ENCODE measurements at regions not wholly inside any gene's neighbourhood (a gene's known extent, or its start where the extent isn't known, plus 50 kb on each side); places are given as distances from the start of the nearest gene placed in this dataset.
"Not testable (repeated sequence)": the region's sequence is repeated elsewhere in the genome, so short reads cannot be mapped to it uniquely, and the experiment has no call there.

GRCh38 chr10:28892818-28893547 lies 215.7 kb downstream of the BAMBI start:
- intact Hi-C loops (cut with micrococcal nuclease): no loop called here

GRCh38 chr10:28894146-28894545 lies 216.8 kb downstream of the BAMBI start:
- intact Hi-C loops (cut with micrococcal nuclease): no loop called here

- intact Hi-C loops (cut with micrococcal nuclease): not testable (repeated sequence)
Measured at GRCh38 chr10:28895671-28896070, 218.3 kb downstream of the BAMBI start.

- intact Hi-C loops (cut with micrococcal nuclease): not testable (repeated sequence)
Measured at GRCh38 chr10:28896791-28897409, 219.6 kb downstream of the BAMBI start.

GRCh38 chr10:28897617-28898464 lies 220.5 kb downstream of the BAMBI start:
- intact Hi-C loops (cut with micrococcal nuclease): no loop called here

- intact Hi-C loops (cut with micrococcal nuclease): no loop called here
Measured at GRCh38 chr10:28902215-28902614, 224.9 kb downstream of the BAMBI start.

GRCh38 chr10:28903063-28903462 lies 225.7 kb downstream of the BAMBI start:
- intact Hi-C loops (cut with micrococcal nuclease): no loop called here

- intact Hi-C loops (cut with micrococcal nuclease): no loop called here
Measured at GRCh38 chr10:28903736-28904135, 226.4 kb downstream of the BAMBI start.

GRCh38 chr10:28905371-28905770 lies 228.1 kb downstream of the BAMBI start:
- intact Hi-C loops (cut with micrococcal nuclease): no loop called here

GRCh38 chr10:28906011-28906411 lies 228.7 kb downstream of the BAMBI start:
- intact Hi-C loops (cut with micrococcal nuclease): no loop called here

- intact Hi-C loops (cut with micrococcal nuclease): no loop called here
Measured at GRCh38 chr10:28906415-28906814, 229.1 kb downstream of the BAMBI start.

- intact Hi-C loops (cut with micrococcal nuclease): no loop called here
Measured at GRCh38 chr10:28906934-28907333, 229.6 kb downstream of the BAMBI start.

GRCh38 chr10:28909875-28910274 lies 232.6 kb downstream of the BAMBI start:
- intact Hi-C loops (cut with micrococcal nuclease): no loop called here

GRCh38 chr10:28910956-28911355 lies 233.6 kb downstream of the BAMBI start:
- intact Hi-C loops (cut with micrococcal nuclease): no loop called here

- intact Hi-C loops (cut with micrococcal nuclease): not testable (repeated sequence)
Measured at GRCh38 chr10:28911511-28911910, 234.2 kb downstream of the BAMBI start.

- intact Hi-C loops (cut with micrococcal nuclease): no loop called here
Measured at GRCh38 chr10:28912017-28912783, 234.9 kb downstream of the BAMBI start.

GRCh38 chr10:28913436-28914237 lies 236.3 kb downstream of the BAMBI start:
- intact Hi-C loops (cut with micrococcal nuclease): no loop called here

- intact Hi-C loops (cut with micrococcal nuclease): no loop called here
Measured at GRCh38 chr10:28914701-28915100, 237.4 kb downstream of the BAMBI start.

- intact Hi-C loops (cut with micrococcal nuclease): no loop called here
Measured at GRCh38 chr10:28915989-28916588, 238.8 kb downstream of the BAMBI start.

GRCh38 chr10:28920091-28920490 lies 242.8 kb downstream of the BAMBI start:
- intact Hi-C loops (cut with micrococcal nuclease): no loop called here
